ENCODE measurements at regions not wholly inside any gene's neighbourhood (a gene's known extent, or its start where the extent isn't known, plus 50 kb on each side); places are given as distances from the start of the nearest gene placed in this dataset.

- no peak for TF ChIP-seq CTCF (IDR thresholded peaks at IDR 0.05; ENCODE audit: insufficient read depth, low read length, severe bottlenecking)
- no peak overlapping the region for H3K4me3 ChIP-seq (ENCODE audit: low read depth, low read length)
- H3K36me3 ChIP-seq (ENCODE audit: control insufficient read depth, insufficient read depth, low read length): no peaks in the 10 kb centered on the region
- H3K27me3 ChIP-seq (ENCODE audit: control insufficient read depth, insufficient read depth, low read length): no peaks in the 10 kb centered on the region
- DNase-seq (ENCODE audit: low read depth) (no peak), FAIRE-seq (no peak)
Measured at GRCh38 chr3:110679285-110679684, 392.3 kb upstream of the NECTIN3 start.

DNA sequence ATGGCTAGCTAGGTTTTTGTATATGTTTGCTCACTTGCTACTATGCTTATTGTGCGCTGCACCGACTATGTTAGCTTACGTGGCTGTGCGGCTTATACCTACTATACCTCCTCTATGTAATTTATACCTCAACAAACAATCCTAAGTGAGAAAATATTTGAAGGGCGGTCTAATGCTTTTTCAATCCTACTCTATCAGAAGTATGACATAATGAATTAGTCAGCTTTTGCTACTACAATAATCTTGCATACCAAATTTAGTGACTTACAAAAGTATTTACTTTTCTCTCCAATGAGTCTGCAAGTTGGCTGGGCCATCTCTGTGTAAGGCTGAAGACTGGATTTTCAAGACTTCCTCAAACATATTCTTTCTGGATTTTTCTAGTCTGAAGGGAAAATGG, 391.2 kb upstream of the NECTIN3 start:
- DNase-seq (ENCODE audit: low read depth) (peak; percentile 69), FAIRE-seq (no peak)
- no peak for TF ChIP-seq CTCF (IDR thresholded peaks at IDR 0.05; ENCODE audit: insufficient read depth, low read length, severe bottlenecking)
- H3K27me3 ChIP-seq (ENCODE audit: control insufficient read depth, insufficient read depth, low read length): no peaks in the 10 kb centered on the region
- no peak overlapping the region for H3K4me3 ChIP-seq (ENCODE audit: low read depth, low read length)
- H3K36me3 ChIP-seq (ENCODE audit: control insufficient read depth, insufficient read depth, low read length): no peaks in the 10 kb centered on the region

DNA sequence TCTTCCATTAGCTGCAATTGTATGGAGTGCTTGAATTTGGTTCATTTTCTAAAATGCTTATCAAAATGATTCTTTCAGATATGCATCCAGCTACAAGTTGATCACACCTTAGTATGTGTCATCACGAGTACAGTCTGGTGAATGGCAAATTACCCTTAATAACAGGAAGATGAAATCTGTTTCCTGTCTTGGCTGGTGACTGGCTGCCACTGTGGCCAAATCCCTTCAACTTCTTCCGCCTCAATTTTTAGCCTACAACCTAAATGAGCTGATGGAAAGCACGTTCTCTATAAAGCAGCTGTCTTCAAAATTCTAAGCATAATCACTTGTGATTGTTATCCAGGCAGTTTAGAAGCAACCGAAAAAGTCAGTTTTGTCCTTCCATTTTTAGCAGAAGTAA, 387.1 kb upstream of the NECTIN3 start:
- no peak for TF ChIP-seq CTCF (IDR thresholded peaks at IDR 0.05; ENCODE audit: insufficient read depth, low read length, severe bottlenecking)
- no peaks in the 10 kb centered on the region for H3K36me3 ChIP-seq (ENCODE audit: control insufficient read depth, insufficient read depth, low read length)
- FAIRE-seq (no peak), DNase-seq (ENCODE audit: low read depth) (no peak)
- H3K4me3 ChIP-seq (ENCODE audit: low read depth, low read length): no peak overlapping the region
- H3K27me3 ChIP-seq (ENCODE audit: control insufficient read depth, insufficient read depth, low read length): no peaks in the 10 kb centered on the region

DNA sequence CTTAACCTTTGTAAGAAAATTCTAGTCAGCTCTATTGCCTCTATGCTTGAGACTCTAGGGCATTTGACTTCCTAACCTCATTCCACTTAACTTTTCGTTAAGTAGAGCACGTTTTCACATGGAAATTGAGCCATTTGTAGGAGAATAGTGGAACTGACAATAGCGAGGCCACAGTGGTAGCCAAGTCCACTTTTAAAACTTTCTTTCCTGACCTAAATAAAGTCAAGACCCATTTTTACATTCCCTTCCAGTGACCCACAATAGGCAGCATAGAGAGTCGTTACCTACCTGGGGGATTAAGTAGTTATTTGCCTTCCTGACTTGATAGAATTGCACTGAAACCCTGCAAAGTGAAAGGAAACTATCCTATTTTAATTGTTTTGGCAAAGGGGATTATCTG, 386.0 kb upstream of the NECTIN3 start:
- H3K4me3 ChIP-seq (ENCODE audit: low read depth, low read length): no peak overlapping the region
- no peak for TF ChIP-seq CTCF (IDR thresholded peaks at IDR 0.05; ENCODE audit: insufficient read depth, low read length, severe bottlenecking)
- H3K27me3 ChIP-seq (ENCODE audit: control insufficient read depth, insufficient read depth, low read length): no peaks in the 10 kb centered on the region
- FAIRE-seq: no peak
- H3K36me3 ChIP-seq (ENCODE audit: control insufficient read depth, insufficient read depth, low read length): no peaks in the 10 kb centered on the region
- no peak for DNase-seq (ENCODE audit: low read depth)

DNA sequence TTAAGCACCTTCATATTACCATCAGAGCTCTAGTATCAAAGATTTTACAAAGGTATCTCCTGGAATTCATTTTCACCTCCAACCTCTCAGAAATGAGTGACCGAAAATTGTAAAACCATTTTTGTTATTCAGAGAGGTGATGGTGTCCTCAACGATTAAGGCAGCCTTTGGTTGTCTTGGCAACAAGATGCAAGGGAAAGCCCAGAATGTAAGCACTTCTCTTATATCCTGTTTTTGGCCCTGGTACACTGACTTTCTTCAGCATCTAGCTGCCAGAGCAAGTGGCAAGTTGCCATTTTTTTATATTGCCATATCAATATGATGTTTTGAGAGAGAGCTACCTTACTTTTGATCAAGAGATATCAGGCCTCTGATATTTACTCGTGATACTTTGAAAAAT, 384.9 kb upstream of the NECTIN3 start:
- FAIRE-seq (no peak), DNase-seq (ENCODE audit: low read depth) (no peak)
- no peaks in the 10 kb centered on the region for H3K27me3 ChIP-seq (ENCODE audit: control insufficient read depth, insufficient read depth, low read length)
- TF ChIP-seq CTCF (IDR thresholded peaks at IDR 0.05; ENCODE audit: insufficient read depth, low read length, severe bottlenecking): no peak
- no peaks in the 10 kb centered on the region for H3K36me3 ChIP-seq (ENCODE audit: control insufficient read depth, insufficient read depth, low read length)
- no peak overlapping the region for H3K4me3 ChIP-seq (ENCODE audit: low read depth, low read length)

DNA sequence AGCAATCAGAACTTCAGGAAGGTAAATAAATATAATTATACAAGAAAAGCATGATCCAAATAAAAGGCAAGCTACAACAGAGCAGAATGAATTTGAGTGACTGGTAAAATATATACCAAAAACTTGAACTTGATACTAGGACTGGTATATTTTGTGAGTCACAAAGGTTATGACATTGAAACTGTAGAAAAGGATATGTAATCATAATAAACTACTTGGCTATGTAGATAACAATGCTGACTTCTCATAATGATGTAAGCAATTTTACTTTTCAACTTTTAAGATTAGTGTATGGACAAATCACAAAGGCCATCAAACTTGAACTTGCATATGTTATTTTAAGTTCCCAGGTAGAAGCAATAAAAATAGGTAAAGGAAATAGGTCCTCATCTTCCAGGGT, 384.5 kb upstream of the NECTIN3 start:
- FAIRE-seq (no peak), DNase-seq (ENCODE audit: low read depth) (peak; percentile 38)
- Histone ChIP-seq H3K4me3 (ENCODE audit: low read depth, low read length) (no peak overlapping the region), H3K27me3 (ENCODE audit: control insufficient read depth, insufficient read depth, low read length) (no peaks in the 10 kb centered on the region), H3K36me3 (ENCODE audit: control insufficient read depth, insufficient read depth, low read length) (no peaks in the 10 kb centered on the region)
- TF ChIP-seq CTCF (IDR thresholded peaks at IDR 0.05; ENCODE audit: insufficient read depth, low read length, severe bottlenecking): no peak

Measured in bronchial epithelial cell (primary cell).